Skeletal muscle satellite cell (primary cell): ENCODE measurements at regions not wholly inside any gene's neighbourhood (a gene's known extent, or its start where the extent isn't known, plus 50 kb on each side); places are given as distances from the start of the nearest gene placed in this dataset.

Source experiments
- H3K27me3 ChIP-seq: 2 replicates; pipeline ENCODE4 v1.7.0; 2013; ENCODE audit warnings: low read length; ENCODE audit not compliant: control insufficient read depth, insufficient read depth
- H3K36me3 ChIP-seq: 2 replicates; pipeline ENCODE4 v1.7.0; 2013; ENCODE audit warnings: mild to moderate bottlenecking, control low read depth, low read length; ENCODE audit not compliant: insufficient read depth
- H3K4me1 ChIP-seq: 2 replicates; pipeline ENCODE4 v1.7.0; 2013; ENCODE audit warnings: low read length; ENCODE audit not compliant: control insufficient read depth, insufficient read depth
- H3K4me2 ChIP-seq: 2 replicates; pipeline ENCODE4 v1.7.0; 2013; ENCODE audit warnings: mild to moderate bottlenecking, low read length
- H3K4me3 ChIP-seq: 2 replicates; pipeline ENCODE4 v1.7.0; 2013; ENCODE audit warnings: low read length
- H3K9ac ChIP-seq: 2 replicates; pipeline ENCODE4 v1.7.0; 2013; ENCODE audit warnings: mild to moderate bottlenecking, low read depth, low read length, moderate library complexity
- H3K9me3 ChIP-seq: replicated peaks from 2 replicates; pipeline ENCODE4 v1.7.0; 2013; ENCODE audit warnings: mild to moderate bottlenecking, control low read depth, low read length

GRCh38 chr3:118292841-118293240, 741.8 kb downstream of the IGSF11 start:
- H3K4me3 ChIP-seq = no peak overlapping the region
- no peaks in the 10 kb centered on the region for H3K36me3 ChIP-seq
- H3K4me1 ChIP-seq = no peaks in the 10 kb centered on the region
- H3K27me3 ChIP-seq = no peaks in the 10 kb centered on the region
- H3K4me2 ChIP-seq = no peak overlapping the region
- peaks cover 4% of the 10 kb centered on the region for H3K9me3 ChIP-seq
- H3K9ac ChIP-seq = no peak overlapping the region

DNA sequence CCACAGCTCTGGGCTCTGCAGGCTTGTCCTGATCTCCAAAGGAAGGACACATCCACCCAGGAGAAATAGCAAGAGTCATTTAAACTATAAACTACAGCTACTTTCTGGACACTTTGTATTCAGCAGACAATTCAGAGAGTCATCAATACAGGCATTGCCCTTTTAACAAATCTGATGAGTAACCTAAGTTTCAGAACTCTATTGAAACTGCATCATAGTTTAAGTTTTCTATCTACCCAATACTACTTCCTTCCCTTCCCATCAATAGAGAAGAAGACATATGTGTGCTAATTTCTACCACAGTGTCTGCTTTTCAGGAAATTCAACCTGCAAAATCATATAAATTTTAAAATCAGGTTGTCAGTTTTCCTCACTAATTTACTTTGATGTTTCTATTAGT, 736.5 kb downstream of the IGSF11 start:
- Histone ChIP-seq H3K4me2 (no peak overlapping the region), H3K9me3 (no peaks in the 10 kb centered on the region), H3K4me1 (no peaks in the 10 kb centered on the region), H3K9ac (no peak overlapping the region), H3K4me3 (no peak overlapping the region), H3K27me3 (no peaks in the 10 kb centered on the region), H3K36me3 (no peaks in the 10 kb centered on the region)

DNA sequence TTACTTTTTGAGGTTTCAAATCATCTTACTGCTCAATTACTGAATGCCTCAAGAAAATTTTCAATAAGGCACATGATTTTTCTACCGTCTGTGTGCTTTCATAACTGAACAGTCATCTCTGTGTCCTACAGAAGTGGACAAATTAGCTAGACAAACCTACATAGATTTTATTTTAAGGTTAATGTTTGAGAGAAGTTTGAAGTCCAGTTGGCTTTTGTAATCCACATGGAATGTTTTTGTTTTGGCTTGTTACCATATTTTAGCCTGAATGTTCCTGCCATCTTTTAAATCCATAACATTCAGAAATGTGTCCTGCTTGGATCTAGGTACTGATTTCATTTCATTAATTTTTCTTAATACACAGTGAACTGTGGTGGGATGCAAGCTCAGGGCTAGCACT, 730.1 kb downstream of the IGSF11 start:
- no peaks in the 10 kb centered on the region for H3K9me3 ChIP-seq
- no peaks in the 10 kb centered on the region for H3K4me1 ChIP-seq
- H3K4me2 ChIP-seq = no peak overlapping the region
- no peaks in the 10 kb centered on the region for H3K27me3 ChIP-seq
- no peak overlapping the region for H3K4me3 ChIP-seq
- no peak overlapping the region for H3K9ac ChIP-seq
- H3K36me3 ChIP-seq = no peaks in the 10 kb centered on the region

DNA sequence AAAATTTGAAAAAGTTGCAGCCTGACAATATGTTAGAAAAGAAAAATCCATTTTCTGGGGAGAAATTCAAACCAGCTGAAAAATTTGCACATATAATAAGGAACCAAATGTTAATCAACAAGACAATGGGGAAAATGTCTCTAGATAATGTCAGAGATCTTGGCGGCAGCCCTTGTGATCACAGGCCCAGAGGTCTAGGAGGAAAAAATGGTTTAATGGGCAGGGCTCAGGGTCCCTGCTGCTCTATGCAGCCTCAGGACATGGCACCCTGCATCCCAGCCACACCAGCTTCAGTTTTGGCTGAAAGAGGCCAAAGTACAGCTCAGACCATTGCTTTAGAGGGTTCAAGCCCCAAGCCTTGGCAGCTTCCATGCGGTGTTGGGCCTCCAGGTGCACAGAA, 701.9 kb downstream of the IGSF11 start:
- H3K4me2 ChIP-seq = no peak overlapping the region
- no peaks in the 10 kb centered on the region for H3K27me3 ChIP-seq
- no peak overlapping the region for H3K9ac ChIP-seq
- no peaks in the 10 kb centered on the region for H3K36me3 ChIP-seq
- peaks cover 3% of the 10 kb centered on the region for H3K9me3 ChIP-seq
- H3K4me1 ChIP-seq = no peaks in the 10 kb centered on the region
- H3K4me3 ChIP-seq = no peak overlapping the region

GRCh38 chr3:118337649-118338048, 697.0 kb downstream of the IGSF11 start:
- Histone ChIP-seq H3K4me2 (no peak overlapping the region), H3K4me1 (no peaks in the 10 kb centered on the region), H3K9ac (no peak overlapping the region), H3K4me3 (no peak overlapping the region), H3K27me3 (no peaks in the 10 kb centered on the region), H3K36me3 (no peaks in the 10 kb centered on the region), H3K9me3 (no peaks in the 10 kb centered on the region)

GRCh38 chr3:118347396-118348168, 687.1 kb downstream of the IGSF11 start:
- Histone ChIP-seq H3K4me2 (no peak overlapping the region), H3K9me3 (peaks cover 3% of the 10 kb centered on the region), H3K4me3 (no peak overlapping the region), H3K9ac (no peak overlapping the region), H3K27me3 (no peaks in the 10 kb centered on the region), H3K4me1 (no peaks in the 10 kb centered on the region), H3K36me3 (no peaks in the 10 kb centered on the region)

GRCh38 chr3:118348169-118348557, 686.5 kb downstream of the IGSF11 start:
- Histone ChIP-seq H3K4me3 (no peak overlapping the region), H3K27me3 (no peaks in the 10 kb centered on the region), H3K9me3 (peaks cover 3% of the 10 kb centered on the region), H3K9ac (no peak overlapping the region), H3K4me2 (no peak overlapping the region), H3K36me3 (no peaks in the 10 kb centered on the region), H3K4me1 (no peaks in the 10 kb centered on the region)

DNA sequence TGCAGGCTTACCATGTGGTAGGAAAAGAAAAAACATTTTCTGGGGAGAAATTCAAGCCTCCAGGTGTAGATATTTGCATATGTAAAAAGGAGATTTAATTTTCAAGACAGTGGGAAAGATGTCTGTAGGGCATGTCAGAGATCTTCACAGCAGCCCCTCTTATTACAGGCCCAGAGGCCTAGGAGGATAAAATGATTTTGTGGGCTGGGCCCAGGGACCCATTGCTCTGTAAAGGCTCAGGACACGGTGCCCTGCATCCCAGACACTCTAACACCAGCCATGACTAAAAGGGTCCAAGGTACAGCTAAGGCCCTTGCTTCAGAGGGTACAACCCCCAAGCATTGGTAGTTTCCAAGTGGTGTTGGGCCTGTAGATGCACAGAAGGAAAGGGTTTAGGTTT, 680.1 kb downstream of the IGSF11 start:
- Histone ChIP-seq H3K4me1 (no peaks in the 10 kb centered on the region), H3K4me2 (no peak overlapping the region), H3K4me3 (no peak overlapping the region), H3K36me3 (no peaks in the 10 kb centered on the region), H3K27me3 (no peaks in the 10 kb centered on the region), H3K9ac (no peak overlapping the region), H3K9me3 (peaks cover 11% of the 10 kb centered on the region)

GRCh38 chr3:118369892-118370491, 664.7 kb downstream of the IGSF11 start:
- no peaks in the 10 kb centered on the region for H3K4me1 ChIP-seq
- H3K36me3 ChIP-seq = no peaks in the 10 kb centered on the region
- H3K27me3 ChIP-seq = no peaks in the 10 kb centered on the region
- no peak overlapping the region for H3K4me2 ChIP-seq
- no peak overlapping the region for H3K4me3 ChIP-seq
- H3K9me3 ChIP-seq = peaks cover 7% of the 10 kb centered on the region
- no peak overlapping the region for H3K9ac ChIP-seq

DNA sequence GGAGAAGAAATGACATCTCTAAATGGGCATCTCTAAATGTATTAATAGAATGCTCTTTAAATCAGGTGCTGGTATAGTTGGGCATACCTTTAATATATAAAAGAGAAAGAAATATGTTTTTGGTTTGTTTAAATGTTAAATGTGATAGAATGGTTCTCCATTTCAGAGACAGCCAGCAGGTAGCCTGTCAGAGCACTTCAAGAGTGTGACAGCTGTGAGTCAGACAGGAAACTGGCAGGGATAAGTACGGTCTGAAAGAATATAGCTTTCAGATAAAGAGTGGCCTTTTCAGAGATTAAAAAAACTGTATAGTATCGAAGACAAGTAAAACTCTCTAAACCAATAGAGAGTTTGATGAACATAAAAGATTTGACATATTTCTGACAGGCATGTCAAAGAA, 654.1 kb downstream of the IGSF11 start:
- H3K4me3 ChIP-seq = no peak overlapping the region
- no peaks in the 10 kb centered on the region for H3K9me3 ChIP-seq
- no peaks in the 10 kb centered on the region for H3K36me3 ChIP-seq
- no peak overlapping the region for H3K9ac ChIP-seq
- no peaks in the 10 kb centered on the region for H3K27me3 ChIP-seq
- H3K4me2 ChIP-seq = no peak overlapping the region
- no peaks in the 10 kb centered on the region for H3K4me1 ChIP-seq

GRCh38 chr3:118396491-118396890, 638.2 kb downstream of the IGSF11 start:
- Histone ChIP-seq H3K27me3 (no peaks in the 10 kb centered on the region), H3K4me1 (no peaks in the 10 kb centered on the region), H3K4me3 (no peak overlapping the region), H3K4me2 (no peak overlapping the region), H3K9ac (no peak overlapping the region), H3K36me3 (no peaks in the 10 kb centered on the region), H3K9me3 (peaks cover 4% of the 10 kb centered on the region)

DNA sequence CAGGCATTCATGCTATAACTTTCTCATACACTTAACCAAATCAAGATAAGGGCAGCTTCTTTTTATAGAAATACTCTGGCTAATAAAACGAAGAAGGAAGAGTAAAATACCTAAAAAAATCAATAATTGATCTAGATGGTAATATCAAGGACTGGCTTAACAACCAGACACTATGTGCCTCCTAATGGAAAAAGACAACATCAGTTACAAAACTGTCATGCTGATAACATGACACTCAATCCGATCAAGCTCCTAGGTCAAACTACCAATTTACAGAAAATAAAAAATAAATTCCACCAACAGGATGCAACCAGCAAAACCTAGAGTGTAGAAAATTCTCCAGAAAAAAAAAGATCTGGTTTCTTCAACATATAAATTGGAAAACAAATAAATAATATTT, 634.6 kb downstream of the IGSF11 start:
- H3K9me3 ChIP-seq = peaks cover 4% of the 10 kb centered on the region
- H3K4me3 ChIP-seq = no peak overlapping the region
- H3K9ac ChIP-seq = no peak overlapping the region
- no peaks in the 10 kb centered on the region for H3K4me1 ChIP-seq
- no peak overlapping the region for H3K4me2 ChIP-seq
- no peaks in the 10 kb centered on the region for H3K27me3 ChIP-seq
- H3K36me3 ChIP-seq = no peaks in the 10 kb centered on the region
